A549 (cell line): ENCODE measurements at regions not wholly inside any gene's neighbourhood (a gene's known extent, or its start where the extent isn't known, plus 50 kb on each side); places are given as distances from the start of the nearest gene placed in this dataset.

Source experiments
- CHD4 ChIP-seq: fragments of 200-600 bp; sonication (generic); IDR thresholded peaks from 2 replicates; pipeline ENCODE4 v1.6.1; 2016; ENCODE audit warnings: antibody characterized with exemption, mild to moderate bottlenecking, borderline replicate concordance
- EP300 ChIP-seq, 2 experiments: fragments of >200 bp; sonication (Bioruptor Twin); formaldehyde crosslinking; IDR thresholded peaks; 2 replicates in 1 of 2; 3 replicates in 1 of 2; pipeline ENCODE4 v1.6.1; 2016 to 2017
- FOXS1 ChIP-seq: fragments of 250-450 bp; sonication (Bioruptor Pico); IDR thresholded peaks from 2 replicates; pipeline ENCODE4 v1.5.0; 2020; ENCODE audit warnings: mild to moderate bottlenecking, moderate library complexity
- GATA3 ChIP-seq: IDR thresholded peaks from 2 replicates; pipeline ENCODE4 v1.6.1; 2012; ENCODE audit warnings: borderline replicate concordance
- MAFK ChIP-seq: fragments of 450-650 bp; IDR thresholded peaks from 2 replicates; pipeline ENCODE4 v1.6.1; 2014; ENCODE audit not compliant: partially characterized antibody
- MAX ChIP-seq: IDR thresholded peaks from 2 replicates; pipeline ENCODE4 v1.6.1; 2012
- MAZ ChIP-seq: fragments of 150-350 bp; IDR thresholded peaks from 2 replicates; pipeline ENCODE4 v1.6.1; 2014; ENCODE audit warnings: antibody characterized with exemption, low read depth, low read length, borderline replicate concordance
- NPAS2 ChIP-seq: fragments of 250-450 bp; sonication (Bioruptor Pico); IDR thresholded peaks from 2 replicates; pipeline ENCODE4 v1.8.0; 2022; ENCODE audit warnings: mild to moderate bottlenecking, moderate library complexity, borderline replicate concordance
- PHF8 ChIP-seq: fragments of 200-600 bp; sonication (generic); IDR thresholded peaks from 2 replicates; pipeline ENCODE4 v1.6.1; 2016; ENCODE audit warnings: low read depth, mild to moderate bottlenecking, antibody characterized with exemption, moderate library complexity, borderline replicate concordance
- POLR2A ChIP-seq: IDR thresholded peaks from 2 replicates; pipeline ENCODE4 v1.6.1; 2012; ENCODE audit warnings: mild to moderate bottlenecking, low read length
- RAD21 ChIP-seq, 2 experiments: fragments of >200 bp in 1 of 2; sonication (Bioruptor Twin) in 1 of 2; formaldehyde crosslinking in 1 of 2; IDR thresholded peaks in 1 of 2; conservative IDR thresholded peaks in 1 of 2; 2 replicates in 1 of 2; 3 replicates in 1 of 2; pipeline ENCODE4 v1.6.1; 2012 to 2018; ENCODE audit warnings: inconsistent platforms in 1 of 2
- TF ChIP-seq, protein P1 (sequence below): fragments of >200 bp; sonication (Bioruptor Twin); formaldehyde crosslinking; IDR thresholded peaks from 3 replicates; pipeline ENCODE4 v1.5.1; 2016
- TF ChIP-seq, protein P2 (sequence below): fragments of 450-650 bp; IDR thresholded peaks from 2 replicates; pipeline ENCODE4 v1.6.1; 2014; ENCODE audit warnings: antibody characterized with exemption
- TF ChIP-seq, protein P3 (sequence below): IDR thresholded peaks from 2 replicates; pipeline ENCODE4 v1.6.1; 2012

- TF ChIP-seq RAD21 (conservative IDR thresholded peaks at IDR 0.05 in 1 of 2, IDR thresholded peaks at IDR 0.05 in 1 of 2) (no peak), MAFK (no peak), MAX (no peak), POLR2A (no peak), PHF8 (no peak), GATA3 (no peak), MAZ (no peak), CHD4 (no peak), EP300 (IDR thresholded peaks at IDR 0.05) (no peak), NPAS2 (CRISPR knock-in tag) (no peak), FOXS1 (CRISPR knock-in tag) (no peak)
- TF ChIP-seq, protein P1, sequence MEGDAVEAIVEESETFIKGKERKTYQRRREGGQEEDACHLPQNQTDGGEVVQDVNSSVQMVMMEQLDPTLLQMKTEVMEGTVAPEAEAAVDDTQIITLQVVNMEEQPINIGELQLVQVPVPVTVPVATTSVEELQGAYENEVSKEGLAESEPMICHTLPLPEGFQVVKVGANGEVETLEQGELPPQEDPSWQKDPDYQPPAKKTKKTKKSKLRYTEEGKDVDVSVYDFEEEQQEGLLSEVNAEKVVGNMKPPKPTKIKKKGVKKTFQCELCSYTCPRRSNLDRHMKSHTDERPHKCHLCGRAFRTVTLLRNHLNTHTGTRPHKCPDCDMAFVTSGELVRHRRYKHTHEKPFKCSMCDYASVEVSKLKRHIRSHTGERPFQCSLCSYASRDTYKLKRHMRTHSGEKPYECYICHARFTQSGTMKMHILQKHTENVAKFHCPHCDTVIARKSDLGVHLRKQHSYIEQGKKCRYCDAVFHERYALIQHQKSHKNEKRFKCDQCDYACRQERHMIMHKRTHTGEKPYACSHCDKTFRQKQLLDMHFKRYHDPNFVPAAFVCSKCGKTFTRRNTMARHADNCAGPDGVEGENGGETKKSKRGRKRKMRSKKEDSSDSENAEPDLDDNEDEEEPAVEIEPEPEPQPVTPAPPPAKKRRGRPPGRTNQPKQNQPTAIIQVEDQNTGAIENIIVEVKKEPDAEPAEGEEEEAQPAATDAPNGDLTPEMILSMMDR = no peak
- TF ChIP-seq, protein P2, sequence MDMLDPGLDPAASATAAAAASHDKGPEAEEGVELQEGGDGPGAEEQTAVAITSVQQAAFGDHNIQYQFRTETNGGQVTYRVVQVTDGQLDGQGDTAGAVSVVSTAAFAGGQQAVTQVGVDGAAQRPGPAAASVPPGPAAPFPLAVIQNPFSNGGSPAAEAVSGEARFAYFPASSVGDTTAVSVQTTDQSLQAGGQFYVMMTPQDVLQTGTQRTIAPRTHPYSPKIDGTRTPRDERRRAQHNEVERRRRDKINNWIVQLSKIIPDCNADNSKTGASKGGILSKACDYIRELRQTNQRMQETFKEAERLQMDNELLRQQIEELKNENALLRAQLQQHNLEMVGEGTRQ = no peak
- TF ChIP-seq, protein P3, sequence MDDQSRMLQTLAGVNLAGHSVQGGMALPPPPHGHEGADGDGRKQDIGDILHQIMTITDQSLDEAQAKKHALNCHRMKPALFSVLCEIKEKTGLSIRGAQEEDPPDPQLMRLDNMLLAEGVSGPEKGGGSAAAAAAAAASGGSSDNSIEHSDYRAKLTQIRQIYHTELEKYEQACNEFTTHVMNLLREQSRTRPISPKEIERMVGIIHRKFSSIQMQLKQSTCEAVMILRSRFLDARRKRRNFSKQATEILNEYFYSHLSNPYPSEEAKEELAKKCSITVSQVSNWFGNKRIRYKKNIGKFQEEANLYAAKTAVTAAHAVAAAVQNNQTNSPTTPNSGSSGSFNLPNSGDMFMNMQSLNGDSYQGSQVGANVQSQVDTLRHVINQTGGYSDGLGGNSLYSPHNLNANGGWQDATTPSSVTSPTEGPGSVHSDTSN = no peak
Measured at GRCh38 chr1:200332716-200333115, 77.1 kb downstream of the ZNF281 start.
